ENCODE measurements at regions not wholly inside any gene's neighbourhood (a gene's known extent, or its start where the extent isn't known, plus 50 kb on each side); places are given as distances from the start of the nearest gene placed in this dataset.

- TF ChIP-seq CTCF (conservative IDR thresholded peaks at IDR 0.05 in 1 of 2, IDR thresholded peaks at IDR 0.05 in 1 of 2; ENCODE audit: extremely low read depth in 1 of 2, insufficient read depth in 1 of 2, low read depth in 1 of 2, low read length in 2 of 2) (no peak), EZH2 (IDR thresholded peaks at IDR 0.05; ENCODE audit: borderline replicate concordance, low read length) (no peak)
Measured at GRCh38 chr7:27025270-27025669, 70.5 kb downstream of the HOXA1 start.
